CD14-positive monocyte (primary cell): ENCODE measurements at regions not wholly inside any gene's neighbourhood (a gene's known extent, or its start where the extent isn't known, plus 50 kb on each side); places are given as distances from the start of the nearest gene placed in this dataset.

Experiments used
- DNase-seq, 3 donors: peaks; one replicate each; pipeline ENCODE4 v3.0.0-alpha.2; 2011 to 2022
- H2AFZ ChIP-seq: 2 replicates; pipeline ENCODE4 v1.6.0; 2012; ENCODE audit warnings: mild to moderate bottlenecking, low read depth, low read length, inconsistent platforms; ENCODE audit not compliant: insufficient read depth, poor library complexity, severe bottlenecking
- H3K27ac ChIP-seq, 2 donors: 1 replicate in 1 of 2; 2 replicates in 1 of 2; pipeline ENCODE4 v1.5.1; 2012 to 2013; ENCODE audit warnings: low read length in 2 of 2, control low read depth in 1 of 2, inconsistent platforms in 1 of 2, low read depth in 1 of 2, mild to moderate bottlenecking in 1 of 2
- H3K27me3 ChIP-seq, 2 donors: one replicate each; pipeline versions ENCODE4 v1.6.0 to v1.6.1; 2011 to 2013; ENCODE audit warnings: low read length in 2 of 2; ENCODE audit not compliant: control insufficient read depth in 2 of 2, insufficient read depth in 2 of 2
- H3K36me3 ChIP-seq, 2 donors: replicated peaks in 1 of 2; 1 replicate in 1 of 2; 2 replicates in 1 of 2; pipeline versions ENCODE4 v1.5.1 to v1.6.1; 2012 to 2013; ENCODE audit warnings: low read length in 2 of 2, control low read depth in 1 of 2, inconsistent platforms in 1 of 2, mild to moderate bottlenecking in 1 of 2; ENCODE audit not compliant: insufficient read depth in 2 of 2, control insufficient read depth in 1 of 2
- H3K4me1 ChIP-seq, 2 donors: 1 replicate in 1 of 2; 2 replicates in 1 of 2; pipeline versions ENCODE4 v1.5.1 to v1.6.1; 2012 to 2013; ENCODE audit warnings: low read length in 2 of 2, control low read depth in 1 of 2, inconsistent platforms in 1 of 2, mild to moderate bottlenecking in 1 of 2, moderate library complexity in 1 of 2; ENCODE audit not compliant: insufficient read depth in 2 of 2, control insufficient read depth in 1 of 2
- H3K4me2 ChIP-seq: replicated peaks from 2 replicates; pipeline ENCODE3; 2012; ENCODE audit warnings: low read length, moderate library complexity, mild to moderate bottlenecking; ENCODE audit not compliant: poor library complexity, severe bottlenecking; ENCODE audit errors: extremely low read depth
- H3K4me3 ChIP-seq, 3 experiments: fragments of 200-600 bp in 1 of 3; sonication (generic) in 1 of 3; replicated peaks in 1 of 3; 1 replicate in 2 of 3; 2 replicates in 1 of 3; pipeline ENCODE4 v1.5.1; 2011 to 2013; ENCODE audit warnings: low read length in 3 of 3, mild to moderate bottlenecking in 3 of 3, control low read depth in 2 of 3, low read depth in 2 of 3, inconsistent platforms in 1 of 3, moderate library complexity in 1 of 3
- H3K79me2 ChIP-seq: 2 replicates; pipeline ENCODE4 v1.6.0; 2012; ENCODE audit warnings: mild to moderate bottlenecking, control low read depth, inconsistent platforms, low read length, moderate library complexity; ENCODE audit not compliant: insufficient read depth
- H3K9ac ChIP-seq: 2 replicates; pipeline ENCODE4 v1.6.0; 2017; ENCODE audit warnings: low read length, mild to moderate bottlenecking; ENCODE audit not compliant: insufficient read depth, poor library complexity, severe bottlenecking
- H3K9me3 ChIP-seq, 2 donors: replicated peaks in 1 of 2; 1 replicate in 1 of 2; 2 replicates in 1 of 2; pipeline versions ENCODE4 v1.5.1 to v1.6.1; 2012 to 2013; ENCODE audit warnings: low read length in 2 of 2, control low read depth in 1 of 2; ENCODE audit not compliant: control insufficient read depth in 1 of 2, insufficient read depth in 1 of 2
- H4K20me1 ChIP-seq: 2 replicates; pipeline ENCODE4 v1.6.0; 2012; ENCODE audit warnings: mild to moderate bottlenecking, low read length, control low read depth, moderate library complexity; ENCODE audit not compliant: insufficient read depth
- H3K27ac Mint-ChIP-seq, 7 donors: one replicate each; pipeline ENCODE4 v1.8.0; 2020; ENCODE audit warnings: mild to moderate bottlenecking in 7 of 7, mixed read lengths in 7 of 7, moderate library complexity in 6 of 7, inconsistent platforms in 2 of 7
- H3K27me3 Mint-ChIP-seq, 3 donors: one replicate each; pipeline ENCODE4 v1.8.0; 2021 to 2022; ENCODE audit warnings: low read depth in 3 of 3, mild to moderate bottlenecking in 3 of 3, mixed read lengths in 3 of 3, moderate library complexity in 3 of 3, inconsistent platforms in 1 of 3
- H3K36me3 Mint-ChIP-seq, 2 donors: one replicate each; pipeline ENCODE4 v1.8.0; 2020; ENCODE audit warnings: mixed read lengths in 2 of 2, inconsistent platforms in 1 of 2, mild to moderate bottlenecking in 1 of 2
- H3K4me1 Mint-ChIP-seq: one replicate; pipeline ENCODE4 v1.8.0; 2020; ENCODE audit warnings: mild to moderate bottlenecking, mixed read lengths
- H3K4me3 Mint-ChIP-seq, 2 donors: one replicate each; pipeline ENCODE4 v1.8.0; 2020; ENCODE audit warnings: mild to moderate bottlenecking in 2 of 2, mixed read lengths in 2 of 2, moderate library complexity in 1 of 2
- H3K9me3 Mint-ChIP-seq, 7 donors: one replicate each; pipeline ENCODE4 v1.8.0; 2020 to 2022; ENCODE audit warnings: mixed read lengths in 7 of 7, mild to moderate bottlenecking in 6 of 7, moderate library complexity in 6 of 7, inconsistent platforms in 2 of 7
- WGBS: methylation state at CpG from one replicate; pipeline ENCODE4 v1.1.5; 2013; ENCODE audit warnings: missing lambda C conversion rate; ENCODE audit not compliant: insufficient coverage; 5-methylcytosine and 5-hydroxymethylcytosine counted together
- intact Hi-C, 2 donors: fragments of 100-400 bp; cut with micrococcal nuclease; formaldehyde crosslinking; loops; one replicate each; pipeline versions ENCODE4 v1.15.0 to v1.15.1; 2023
- TF ChIP-seq, protein P1 (sequence below): fragments of 200-600 bp; IDR thresholded peaks from one replicate; pipeline ENCODE4 v1.8.0; 2022; ENCODE audit warnings: antibody characterized with exemption, mild to moderate bottlenecking

DNA sequence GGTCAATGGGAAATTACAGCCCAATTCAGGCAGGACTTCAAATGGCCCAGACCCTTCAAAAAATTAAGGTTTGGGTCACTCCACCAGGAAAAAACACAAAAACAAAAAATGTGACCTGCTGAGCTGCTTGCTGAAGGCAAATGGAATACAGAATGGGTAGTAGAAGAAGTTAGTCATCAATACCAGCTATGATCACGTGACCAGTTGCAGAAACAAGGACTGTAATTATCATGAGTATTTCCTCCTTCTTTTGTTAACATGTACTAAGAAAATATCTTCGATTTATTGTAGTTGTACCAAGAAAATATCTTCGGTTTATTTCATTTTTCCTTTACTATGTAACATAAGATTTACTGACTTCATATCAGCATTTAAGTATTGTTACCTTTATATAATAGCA lies 1183.6 kb downstream of the CDH8 start:
- peaks cover 0 to 18% (median 0%) of the 10 kb centered on the region in 7 donors for H3K9me3 Mint-ChIP-seq
- intact Hi-C loops = no loop called here
- peaks cover 0 to 1% (median 0%) of the 10 kb centered on the region in 3 donors for H3K27me3 Mint-ChIP-seq
- Histone ChIP-seq H3K4me1 (no peaks in the 10 kb centered on the region), H3K4me3 (no peak overlapping the region), H3K4me2 (no peak overlapping the region), H3K9ac (no peak overlapping the region), H3K36me3 (no peaks in the 10 kb centered on the region), H3K79me2 (no peaks in the 10 kb centered on the region), H3K27me3 (no peaks in the 10 kb centered on the region), H3K9me3 (peaks cover 0 to 3% of the 10 kb centered on the region in 2 donors), H4K20me1 (no peaks in the 10 kb centered on the region), H3K27ac (no peak overlapping the region), H2AFZ (no peak overlapping the region)
- TF ChIP-seq, protein P1, sequence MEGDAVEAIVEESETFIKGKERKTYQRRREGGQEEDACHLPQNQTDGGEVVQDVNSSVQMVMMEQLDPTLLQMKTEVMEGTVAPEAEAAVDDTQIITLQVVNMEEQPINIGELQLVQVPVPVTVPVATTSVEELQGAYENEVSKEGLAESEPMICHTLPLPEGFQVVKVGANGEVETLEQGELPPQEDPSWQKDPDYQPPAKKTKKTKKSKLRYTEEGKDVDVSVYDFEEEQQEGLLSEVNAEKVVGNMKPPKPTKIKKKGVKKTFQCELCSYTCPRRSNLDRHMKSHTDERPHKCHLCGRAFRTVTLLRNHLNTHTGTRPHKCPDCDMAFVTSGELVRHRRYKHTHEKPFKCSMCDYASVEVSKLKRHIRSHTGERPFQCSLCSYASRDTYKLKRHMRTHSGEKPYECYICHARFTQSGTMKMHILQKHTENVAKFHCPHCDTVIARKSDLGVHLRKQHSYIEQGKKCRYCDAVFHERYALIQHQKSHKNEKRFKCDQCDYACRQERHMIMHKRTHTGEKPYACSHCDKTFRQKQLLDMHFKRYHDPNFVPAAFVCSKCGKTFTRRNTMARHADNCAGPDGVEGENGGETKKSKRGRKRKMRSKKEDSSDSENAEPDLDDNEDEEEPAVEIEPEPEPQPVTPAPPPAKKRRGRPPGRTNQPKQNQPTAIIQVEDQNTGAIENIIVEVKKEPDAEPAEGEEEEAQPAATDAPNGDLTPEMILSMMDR = no peak
- H3K4me1 Mint-ChIP-seq = no peaks in the 10 kb centered on the region
- WGBS = no CpG with 5 or more reads among the region's 3 CpGs
- H3K27ac Mint-ChIP-seq = no peak overlapping the region
- H3K36me3 Mint-ChIP-seq = no peaks in the 10 kb centered on the region
- H3K4me3 Mint-ChIP-seq = no peak overlapping the region
- no peak for DNase-seq

DNA sequence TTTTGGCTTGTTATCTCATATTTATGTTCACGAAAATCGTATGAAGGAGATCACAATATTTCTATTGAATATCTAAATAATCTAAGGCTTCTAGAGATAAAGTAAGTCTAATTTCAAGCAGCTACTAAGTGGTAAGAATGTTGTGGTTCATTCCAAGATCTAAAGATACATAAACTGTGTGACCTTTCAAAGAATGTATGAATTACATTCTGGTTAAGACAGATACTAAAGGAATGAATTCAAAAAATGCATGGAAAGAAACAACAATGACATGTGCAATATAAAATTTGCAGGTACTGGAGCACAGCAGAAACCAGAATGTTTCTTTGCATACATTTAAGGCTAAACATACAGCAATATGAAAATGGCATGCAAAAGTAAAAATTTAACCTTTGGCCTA lies 1214.6 kb downstream of the CDH8 start:
- Histone ChIP-seq H3K4me3 (no peak overlapping the region), H3K79me2 (no peaks in the 10 kb centered on the region), H4K20me1 (no peaks in the 10 kb centered on the region), H3K36me3 (no peaks in the 10 kb centered on the region), H3K27ac (no peak overlapping the region), H3K27me3 (no peaks in the 10 kb centered on the region), H2AFZ (no peak overlapping the region), H3K9me3 (no peaks in the 10 kb centered on the region), H3K4me1 (no peaks in the 10 kb centered on the region), H3K9ac (no peak overlapping the region), H3K4me2 (no peak overlapping the region)
- H3K27me3 Mint-ChIP-seq = no peaks in the 10 kb centered on the region
- WGBS = no CpG with 5 or more reads among the region's 2 CpGs
- no peak for DNase-seq
- H3K4me1 Mint-ChIP-seq = no peaks in the 10 kb centered on the region
- no peak overlapping the region for H3K4me3 Mint-ChIP-seq
- TF ChIP-seq, protein P1 = no peak
- no peak overlapping the region for H3K27ac Mint-ChIP-seq
- H3K36me3 Mint-ChIP-seq = no peaks in the 10 kb centered on the region
- H3K9me3 Mint-ChIP-seq = peaks cover 0 to 1% (median 0%) of the 10 kb centered on the region in 7 donors
- intact Hi-C loops = no loop called here
